Activated naive CD4-positive, alpha-beta T cell treated with anti-CD3 and anti-CD28 coated beads, Interleukin-2, amount 50 U/mL, for 24 hours (primary cell): ENCODE measurements at regions not wholly inside any gene's neighbourhood (a gene's known extent, or its start where the extent isn't known, plus 50 kb on each side); places are given as distances from the start of the nearest gene placed in this dataset.

Source experiments
- H3K27ac Mint-ChIP-seq: one replicate; pipeline ENCODE4 v1.8.0; 2021; ENCODE audit warnings: mild to moderate bottlenecking, mixed read lengths
- H3K27me3 Mint-ChIP-seq: one replicate; pipeline ENCODE4 v1.8.0; 2021; ENCODE audit warnings: mixed read lengths
- H3K36me3 Mint-ChIP-seq: one replicate; pipeline ENCODE4 v1.8.0; 2021; ENCODE audit warnings: mixed read lengths
- H3K4me1 Mint-ChIP-seq: one replicate; pipeline ENCODE4 v1.8.0; 2021; ENCODE audit warnings: mixed read lengths
- H3K4me3 Mint-ChIP-seq: one replicate; pipeline ENCODE4 v1.8.0; 2021; ENCODE audit warnings: mild to moderate bottlenecking, mixed read lengths
- H3K9me3 Mint-ChIP-seq: one replicate; pipeline ENCODE4 v1.8.0; 2021; ENCODE audit warnings: mixed read lengths

DNA sequence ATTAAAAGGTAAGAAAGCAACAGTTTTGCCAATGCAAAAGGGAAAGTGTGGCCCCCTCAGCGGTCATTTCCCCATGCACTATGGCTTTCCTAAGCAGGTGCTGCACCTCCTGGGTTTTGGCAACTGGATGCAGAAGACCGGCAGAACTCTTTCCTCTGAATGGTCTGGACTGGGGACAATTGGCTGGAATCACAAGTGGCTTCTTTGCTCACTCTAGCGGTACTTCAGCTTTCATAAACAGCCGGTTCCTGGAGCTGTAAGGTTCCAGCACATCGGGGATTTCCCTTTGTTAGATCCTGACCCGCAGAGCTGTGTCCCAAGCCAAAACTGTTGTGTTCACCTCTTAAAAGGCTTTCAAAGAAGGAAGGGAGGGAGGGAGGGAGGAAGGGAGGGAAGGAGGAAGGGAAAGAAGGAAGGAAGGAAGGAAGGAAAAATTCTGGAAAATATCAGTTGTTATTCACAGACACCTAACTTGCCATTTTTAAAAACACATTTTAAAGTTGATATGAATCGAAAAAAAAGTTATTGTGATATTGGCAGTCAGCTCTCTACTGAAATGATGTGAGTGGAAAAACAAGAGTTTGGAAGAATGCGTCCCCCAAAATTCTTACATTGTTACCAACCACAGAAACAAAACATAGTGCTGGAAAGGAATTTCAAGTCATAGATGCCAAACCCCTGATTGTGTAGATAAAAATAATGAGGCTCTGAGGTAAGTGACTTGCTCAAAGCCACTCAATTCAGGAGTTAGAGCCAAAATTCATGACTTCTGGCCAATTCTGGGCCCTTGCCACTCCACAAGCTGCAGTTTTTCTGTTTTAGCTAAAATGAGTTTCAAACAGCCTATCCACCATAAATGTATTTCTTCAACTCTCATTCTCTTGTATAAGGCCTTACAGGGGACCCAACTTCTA is 220.6 kb upstream of the HMGA2 start:
- Mint-ChIP-seq H3K36me3 (no peaks in the 10 kb centered on the region), H3K4me1 (no peaks in the 10 kb centered on the region), H3K27me3 (peaks cover 25% of the 10 kb centered on the region), H3K4me3 (no peak overlapping the region), H3K27ac (no peak overlapping the region), H3K9me3 (no peaks in the 10 kb centered on the region)

DNA sequence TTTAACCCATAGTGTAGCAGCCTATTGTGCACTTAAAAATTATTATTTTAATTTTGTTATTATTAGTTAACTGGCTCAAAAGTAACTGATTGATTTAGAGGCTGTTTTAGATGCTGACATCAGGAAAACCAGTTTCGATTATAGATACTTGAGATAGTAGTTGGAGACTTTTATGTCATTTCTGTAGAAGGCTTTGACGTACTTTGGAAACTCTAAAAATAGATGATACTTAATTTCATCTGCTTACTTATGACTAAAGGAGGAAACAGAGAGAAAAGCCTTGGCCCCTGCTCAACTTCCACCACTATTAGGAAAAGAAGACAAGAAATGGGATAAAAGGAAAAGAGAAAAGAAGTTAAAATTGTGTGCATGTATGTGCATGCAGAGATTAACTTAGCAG is 219.3 kb upstream of the HMGA2 start:
- H3K36me3 Mint-ChIP-seq = no peaks in the 10 kb centered on the region
- no peak overlapping the region for H3K27ac Mint-ChIP-seq
- no peaks in the 10 kb centered on the region for H3K4me1 Mint-ChIP-seq
- peaks cover 22% of the 10 kb centered on the region for H3K27me3 Mint-ChIP-seq
- no peak overlapping the region for H3K4me3 Mint-ChIP-seq
- no peaks in the 10 kb centered on the region for H3K9me3 Mint-ChIP-seq

DNA sequence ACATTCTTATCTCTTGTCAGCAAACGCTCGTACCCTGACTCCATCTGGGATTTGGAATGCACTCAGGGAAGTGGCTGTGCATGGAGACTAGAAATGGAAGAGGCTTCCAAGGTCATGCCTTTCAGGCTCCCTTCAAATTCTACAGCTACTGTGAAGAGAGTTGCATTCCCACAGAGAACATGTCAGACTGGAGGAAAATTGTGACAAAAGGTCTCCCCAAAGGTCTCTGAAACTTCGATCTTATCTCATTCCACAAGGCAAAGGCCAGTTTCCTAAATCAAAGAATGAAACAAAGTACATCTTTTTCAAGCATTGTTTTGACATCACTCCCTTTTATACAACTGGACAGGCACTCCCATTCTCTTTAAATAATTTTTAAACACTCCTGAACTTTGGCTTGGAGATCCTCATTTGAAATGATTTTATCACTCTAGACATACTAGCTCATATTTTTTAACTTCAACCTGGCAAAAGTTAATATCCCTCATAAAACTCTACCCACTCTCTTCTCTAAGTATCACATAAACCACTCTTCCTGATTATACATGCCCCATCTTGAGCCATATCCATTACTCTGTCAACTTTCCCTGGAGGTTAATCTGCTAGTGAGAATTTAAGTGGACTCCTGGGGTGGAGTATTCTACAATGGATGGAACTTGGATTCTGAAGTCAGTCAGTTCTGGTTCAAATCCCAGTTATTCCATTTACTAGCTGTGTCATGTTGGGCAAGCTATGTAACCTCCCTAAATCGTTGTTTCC is 218.1 kb upstream of the HMGA2 start:
- H3K27ac Mint-ChIP-seq = no peak overlapping the region
- no peaks in the 10 kb centered on the region for H3K36me3 Mint-ChIP-seq
- H3K9me3 Mint-ChIP-seq = no peaks in the 10 kb centered on the region

DNA sequence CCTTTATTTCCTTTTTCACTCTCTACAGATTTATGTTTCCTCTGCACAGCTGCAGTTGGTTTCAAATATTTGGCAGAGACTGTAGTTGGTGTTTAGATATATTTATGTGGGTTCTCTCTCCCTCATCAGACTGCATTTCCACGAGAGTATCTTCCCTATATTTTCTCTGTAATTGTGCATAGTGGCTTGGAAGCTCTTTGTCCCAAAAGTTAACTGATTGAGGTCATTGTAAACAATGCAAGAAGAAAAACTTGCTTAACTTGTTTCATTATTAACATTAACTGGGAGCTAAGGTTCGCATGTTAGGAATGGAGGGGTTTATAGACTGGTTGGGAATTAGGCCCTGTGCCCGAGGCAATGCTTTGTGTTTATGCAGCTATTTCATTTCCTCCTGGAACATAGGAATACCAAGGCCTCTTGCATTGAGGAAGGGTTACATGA is 216.9 kb upstream of the HMGA2 start:
- Mint-ChIP-seq H3K9me3 (no peaks in the 10 kb centered on the region), H3K4me3 (no peak overlapping the region), H3K4me1 (no peaks in the 10 kb centered on the region), H3K27ac (no peak overlapping the region), H3K27me3 (peaks cover 12% of the 10 kb centered on the region), H3K36me3 (no peaks in the 10 kb centered on the region)

More for the DNA sequence above, 218.1 kb upstream of the HMGA2 start:
- H3K4me1 Mint-ChIP-seq = no peaks in the 10 kb centered on the region
- H3K4me3 Mint-ChIP-seq = no peak overlapping the region
- peaks cover 21% of the 10 kb centered on the region for H3K27me3 Mint-ChIP-seq

DNA sequence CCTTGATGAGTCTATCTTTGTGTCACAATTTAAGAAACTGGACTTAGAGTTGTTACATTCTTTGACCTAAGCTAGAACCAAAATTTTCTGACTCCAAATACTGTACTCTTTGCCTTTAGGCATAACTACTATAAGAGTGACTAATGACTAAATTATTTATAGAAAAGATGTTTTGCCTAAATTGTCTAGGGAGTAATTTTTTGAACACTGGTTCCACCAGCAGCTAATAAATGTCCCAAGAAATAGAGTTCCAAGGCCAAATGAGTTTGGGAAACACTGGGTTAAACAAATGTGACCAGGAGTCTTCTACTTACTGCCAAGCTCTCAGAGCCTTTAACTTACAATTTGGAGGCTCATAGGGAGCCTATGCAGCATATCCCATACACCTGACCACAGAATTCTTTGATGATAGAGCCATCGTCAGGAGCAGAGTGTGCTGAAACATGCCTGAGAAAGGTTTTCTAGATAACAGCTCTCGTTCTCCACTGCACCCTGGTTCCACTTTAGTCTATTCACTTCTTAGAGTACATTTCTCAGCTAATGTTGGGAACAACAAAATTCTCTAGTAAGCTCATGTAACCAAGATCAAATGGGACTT is 215.9 kb upstream of the HMGA2 start:
- no peaks in the 10 kb centered on the region for H3K4me1 Mint-ChIP-seq
- H3K4me3 Mint-ChIP-seq = no peak overlapping the region
- H3K27me3 Mint-ChIP-seq = peaks cover 11% of the 10 kb centered on the region
- H3K27ac Mint-ChIP-seq = no peak overlapping the region
- no peaks in the 10 kb centered on the region for H3K36me3 Mint-ChIP-seq
- no peaks in the 10 kb centered on the region for H3K9me3 Mint-ChIP-seq

DNA sequence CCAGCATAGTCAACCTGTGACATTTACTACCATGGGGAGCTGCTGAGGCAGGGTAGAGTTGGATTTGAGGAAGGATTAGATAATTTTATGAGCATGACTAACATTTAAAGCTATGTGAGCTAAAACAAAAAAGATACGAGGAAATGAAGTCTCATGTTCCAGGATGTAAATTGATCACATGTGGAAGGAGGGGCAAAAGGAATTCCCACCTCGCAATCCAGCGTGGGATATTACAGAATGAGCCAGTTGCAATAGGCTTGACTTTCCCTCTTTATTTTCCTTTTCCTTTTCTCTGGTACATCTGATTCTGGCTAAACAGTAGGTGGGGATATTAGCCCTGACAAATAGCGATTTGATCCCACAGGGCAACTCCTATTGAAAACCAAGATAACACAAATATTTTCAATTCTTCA is 214.9 kb upstream of the HMGA2 start:
- H3K4me1 Mint-ChIP-seq = no peaks in the 10 kb centered on the region
- no peaks in the 10 kb centered on the region for H3K36me3 Mint-ChIP-seq
- no peaks in the 10 kb centered on the region for H3K9me3 Mint-ChIP-seq
- no peak overlapping the region for H3K27ac Mint-ChIP-seq
- H3K27me3 Mint-ChIP-seq = peaks cover 13% of the 10 kb centered on the region
- no peak overlapping the region for H3K4me3 Mint-ChIP-seq

DNA sequence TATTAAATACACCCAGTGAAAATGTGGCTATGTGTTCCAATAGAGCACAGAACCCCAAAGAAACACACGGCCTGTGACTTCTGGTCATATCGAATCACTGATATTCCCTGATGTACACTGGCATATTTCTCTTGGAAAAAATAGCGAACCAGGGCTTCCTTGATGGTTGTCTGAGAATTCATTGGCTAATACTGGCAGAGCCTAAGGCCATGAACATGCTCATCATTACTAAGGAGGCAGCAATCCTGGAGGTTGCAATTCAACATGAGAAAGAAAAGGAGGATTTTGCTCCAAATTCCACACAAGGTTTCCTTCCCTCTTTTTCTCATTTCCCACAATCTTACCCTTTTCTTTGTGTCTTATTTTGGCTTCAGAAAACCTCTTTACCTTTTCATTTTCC is 212.9 kb upstream of the HMGA2 start:
- H3K27ac Mint-ChIP-seq = no peak overlapping the region
- no peak overlapping the region for H3K4me3 Mint-ChIP-seq
- no peaks in the 10 kb centered on the region for H3K36me3 Mint-ChIP-seq
- H3K27me3 Mint-ChIP-seq = peaks cover 14% of the 10 kb centered on the region
- peaks cover 4% of the 10 kb centered on the region for H3K9me3 Mint-ChIP-seq
- no peaks in the 10 kb centered on the region for H3K4me1 Mint-ChIP-seq

DNA sequence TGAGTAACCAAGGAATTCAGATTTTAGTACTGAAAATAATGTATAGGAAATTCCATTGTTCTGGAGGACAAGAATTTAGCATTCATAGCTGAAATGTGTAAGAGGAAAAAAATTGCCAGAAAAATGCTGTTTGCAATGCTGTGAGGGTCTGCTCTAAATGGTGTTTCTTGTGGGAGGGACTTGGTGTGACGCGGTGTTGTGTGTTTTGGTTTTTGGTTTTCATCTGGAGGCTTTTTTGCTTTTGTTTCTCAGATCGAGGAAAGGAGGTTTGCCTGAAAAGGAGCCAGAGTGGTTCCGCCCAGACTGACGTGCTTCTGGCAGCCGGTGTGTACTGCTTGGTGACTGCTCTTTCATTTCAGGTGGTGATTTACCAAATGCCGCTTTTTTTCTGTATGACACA is 211.8 kb upstream of the HMGA2 start:
- Mint-ChIP-seq H3K27me3 (peaks cover 13% of the 10 kb centered on the region), H3K4me3 (no peak overlapping the region), H3K4me1 (no peaks in the 10 kb centered on the region), H3K36me3 (no peaks in the 10 kb centered on the region), H3K27ac (no peak overlapping the region), H3K9me3 (peaks cover 5% of the 10 kb centered on the region)

DNA sequence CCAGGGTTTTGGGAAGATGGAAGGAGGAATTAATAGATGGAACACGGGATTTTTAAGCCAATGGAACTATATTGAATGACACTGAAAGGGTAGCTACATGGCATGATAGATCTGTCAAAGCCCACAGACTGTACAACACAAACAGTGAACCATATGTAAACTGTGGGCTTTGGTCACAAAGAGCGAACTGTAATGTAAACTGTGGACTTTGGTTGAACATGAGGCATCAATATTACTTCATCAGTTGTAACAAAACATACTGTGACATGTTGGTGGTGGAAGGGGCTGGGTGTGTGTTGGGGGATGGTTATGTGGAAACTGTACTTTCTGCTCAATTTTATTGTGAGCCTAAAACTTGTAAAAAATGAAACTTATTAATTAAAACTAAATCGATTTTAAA is 210.6 kb upstream of the HMGA2 start:
- Mint-ChIP-seq H3K4me1 (no peaks in the 10 kb centered on the region), H3K27ac (no peak overlapping the region)

DNA sequence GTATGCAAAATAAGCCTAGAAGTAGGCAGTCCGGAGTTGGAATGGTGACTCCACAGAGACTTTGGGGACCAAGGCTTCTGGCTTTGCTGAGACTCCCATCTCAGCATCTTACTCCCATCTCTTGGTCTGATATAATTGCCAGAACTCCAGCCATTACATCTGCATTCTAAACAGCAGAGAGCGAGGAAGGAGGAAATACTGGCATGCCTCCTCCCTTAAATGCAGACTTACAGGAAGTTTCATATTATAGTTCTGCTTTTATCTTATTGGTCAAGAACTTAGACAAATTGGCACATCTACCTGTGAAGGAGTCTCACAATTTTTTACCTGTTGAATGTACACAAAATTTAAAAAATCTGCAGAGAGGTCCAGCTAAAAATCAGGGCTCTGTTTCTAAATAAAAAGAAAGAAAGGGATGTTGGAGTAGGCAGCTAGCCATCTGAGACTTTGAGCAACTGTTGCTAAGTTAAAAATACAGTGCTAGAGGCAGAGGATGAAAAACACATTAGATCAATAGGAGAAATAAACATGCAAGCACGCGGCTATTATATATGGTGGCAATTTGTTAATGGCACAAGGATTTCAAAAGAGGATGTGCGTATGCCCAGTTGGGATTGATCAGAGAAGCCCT is 209.9 kb upstream of the HMGA2 start:
- H3K27me3 Mint-ChIP-seq = peaks cover 20% of the 10 kb centered on the region
- H3K9me3 Mint-ChIP-seq = peaks cover 5% of the 10 kb centered on the region
- H3K4me1 Mint-ChIP-seq = no peaks in the 10 kb centered on the region
- H3K27ac Mint-ChIP-seq = no peak overlapping the region
- no peaks in the 10 kb centered on the region for H3K36me3 Mint-ChIP-seq
- H3K4me3 Mint-ChIP-seq = no peak overlapping the region

More for the DNA sequence above, 210.6 kb upstream of the HMGA2 start:
- peaks cover 5% of the 10 kb centered on the region for H3K9me3 Mint-ChIP-seq
- peaks cover 17% of the 10 kb centered on the region for H3K27me3 Mint-ChIP-seq
- H3K36me3 Mint-ChIP-seq = no peaks in the 10 kb centered on the region
- H3K4me3 Mint-ChIP-seq = no peak overlapping the region

DNA sequence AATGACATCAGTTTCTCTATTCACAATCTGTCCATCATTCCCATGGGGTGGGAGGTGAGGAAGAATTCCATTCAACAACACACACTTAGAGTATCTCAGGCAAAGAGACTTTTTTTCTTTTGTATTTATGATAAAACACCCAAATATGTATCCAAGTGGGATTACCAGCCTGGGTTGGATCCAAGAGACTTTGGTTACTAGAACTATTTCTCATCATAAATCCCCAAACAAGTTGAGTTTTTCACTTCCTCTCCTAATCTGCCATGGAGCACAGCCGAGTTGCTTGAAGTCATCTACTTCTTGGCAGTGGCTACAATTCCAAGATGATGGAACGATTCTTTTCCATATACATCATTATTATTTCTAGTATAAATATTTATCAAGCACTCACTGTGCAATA is 209.2 kb upstream of the HMGA2 start:
- H3K4me1 Mint-ChIP-seq = no peaks in the 10 kb centered on the region
- H3K9me3 Mint-ChIP-seq = peaks cover 5% of the 10 kb centered on the region
- no peaks in the 10 kb centered on the region for H3K36me3 Mint-ChIP-seq
- H3K27ac Mint-ChIP-seq = no peak overlapping the region
- H3K27me3 Mint-ChIP-seq = peaks cover 23% of the 10 kb centered on the region
- H3K4me3 Mint-ChIP-seq = no peak overlapping the region

DNA sequence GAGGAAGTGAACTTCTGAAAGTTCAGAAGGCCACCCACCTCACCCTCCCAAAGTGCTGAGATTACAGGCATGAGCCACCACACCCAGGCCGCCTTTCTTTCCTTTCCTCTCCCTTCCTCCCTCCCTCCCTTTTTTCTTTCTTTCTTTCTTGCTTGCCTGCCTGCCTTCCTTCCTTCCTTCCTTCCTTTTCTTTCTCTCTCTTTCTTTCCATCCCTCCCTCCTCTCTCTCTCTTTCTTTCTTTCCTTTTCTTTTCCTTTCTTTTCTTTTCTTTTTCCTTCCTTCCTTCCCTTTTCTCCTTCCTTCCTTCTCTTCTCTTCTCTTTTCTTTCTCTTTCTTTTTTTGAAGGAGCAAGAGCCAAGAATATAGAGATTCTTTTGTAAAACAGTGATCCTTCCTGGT is 208.3 kb upstream of the HMGA2 start:
- H3K27ac Mint-ChIP-seq = no peak overlapping the region
- no peaks in the 10 kb centered on the region for H3K4me1 Mint-ChIP-seq
- no peak overlapping the region for H3K4me3 Mint-ChIP-seq
- H3K27me3 Mint-ChIP-seq = peaks cover 23% of the 10 kb centered on the region
- peaks cover 5% of the 10 kb centered on the region for H3K9me3 Mint-ChIP-seq
- H3K36me3 Mint-ChIP-seq = no peaks in the 10 kb centered on the region

DNA sequence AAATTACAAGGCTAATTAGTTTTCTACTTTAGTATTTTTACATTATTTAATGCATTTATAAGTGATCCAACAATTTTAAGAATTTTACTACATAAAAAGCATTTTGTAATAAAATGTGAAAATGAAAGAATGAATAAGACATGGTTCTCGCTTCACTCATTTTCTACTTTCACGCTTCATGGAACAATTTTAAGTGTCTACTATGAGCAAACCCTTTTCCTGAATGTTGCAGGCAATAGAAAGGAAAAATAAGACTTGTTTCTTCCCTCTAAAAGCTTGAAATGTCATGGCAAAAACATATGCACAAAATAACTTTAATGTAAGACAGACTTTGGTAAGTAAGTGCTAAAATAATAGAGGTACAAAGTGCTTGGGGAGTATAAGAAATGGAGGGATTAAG is 205.7 kb upstream of the HMGA2 start:
- peaks cover 5% of the 10 kb centered on the region for H3K9me3 Mint-ChIP-seq
- no peak overlapping the region for H3K4me3 Mint-ChIP-seq
- peaks cover 27% of the 10 kb centered on the region for H3K27me3 Mint-ChIP-seq
- no peak overlapping the region for H3K27ac Mint-ChIP-seq
- H3K4me1 Mint-ChIP-seq = no peaks in the 10 kb centered on the region
- H3K36me3 Mint-ChIP-seq = no peaks in the 10 kb centered on the region

DNA sequence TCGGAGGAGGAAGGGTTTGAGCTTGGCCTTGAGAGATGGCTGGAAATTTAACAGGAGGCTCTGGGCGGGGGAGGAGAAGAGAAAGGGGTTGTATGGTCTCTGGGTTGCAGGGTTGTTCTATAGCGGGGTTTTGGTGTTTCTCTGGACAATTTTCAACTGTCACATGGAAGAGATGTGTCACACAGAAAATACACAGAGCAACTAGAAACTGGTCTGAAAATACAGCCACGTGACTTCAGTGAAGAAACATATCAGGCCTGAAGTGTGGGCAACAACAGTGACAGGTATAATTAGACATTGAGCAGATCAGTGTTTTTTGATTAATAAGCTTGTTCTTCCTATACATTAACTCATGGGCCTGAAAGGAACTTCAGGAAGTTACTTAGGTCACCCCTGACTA is 205.3 kb upstream of the HMGA2 start:
- Mint-ChIP-seq H3K4me1 (no peaks in the 10 kb centered on the region), H3K9me3 (peaks cover 5% of the 10 kb centered on the region), H3K27me3 (peaks cover 27% of the 10 kb centered on the region), H3K27ac (no peak overlapping the region), H3K4me3 (no peak overlapping the region), H3K36me3 (no peaks in the 10 kb centered on the region)

DNA sequence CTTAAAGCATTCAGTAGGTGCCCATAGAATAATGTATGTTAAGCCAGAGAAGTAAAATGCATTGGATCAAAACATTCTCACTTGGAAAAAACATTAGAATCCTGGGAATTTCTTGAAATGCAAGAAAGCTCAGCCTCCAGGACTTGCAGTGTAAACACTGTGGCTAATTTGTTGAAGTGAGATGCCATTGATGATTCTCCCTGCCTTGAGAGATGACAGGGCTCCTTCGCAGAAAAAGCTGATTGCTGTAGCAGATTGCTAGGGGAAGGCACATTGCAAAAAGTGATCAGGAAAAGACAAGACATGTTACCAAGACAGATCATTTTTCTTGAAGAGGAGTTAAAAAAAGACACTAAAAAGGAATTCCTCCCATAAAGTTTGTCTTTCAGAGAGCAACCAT is 204.2 kb upstream of the HMGA2 start:
- Mint-ChIP-seq H3K27ac (no peak overlapping the region), H3K4me3 (no peak overlapping the region), H3K4me1 (no peaks in the 10 kb centered on the region), H3K27me3 (peaks cover 23% of the 10 kb centered on the region), H3K9me3 (peaks cover 5% of the 10 kb centered on the region), H3K36me3 (no peaks in the 10 kb centered on the region)
